ENCODE measurements at regions not wholly inside any gene's neighbourhood (a gene's known extent, or its start where the extent isn't known, plus 50 kb on each side); places are given as distances from the start of the nearest gene placed in this dataset.

DNA sequence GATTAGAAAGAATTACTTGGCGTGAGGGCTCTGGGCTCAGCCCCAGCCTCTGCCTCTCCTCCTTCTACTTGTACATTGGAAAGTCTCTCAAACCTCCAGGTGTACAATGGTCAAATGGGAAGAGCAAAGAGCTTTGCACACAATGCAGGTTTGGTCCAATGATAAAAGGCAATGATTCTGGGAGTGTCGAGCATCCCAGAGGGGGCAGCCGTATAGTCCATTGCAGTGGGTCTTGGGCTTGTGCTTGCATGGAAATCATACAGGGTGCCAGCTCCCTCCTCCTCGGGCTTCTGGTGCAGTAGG, 98.0 kb upstream of the NCK2 start:
- no peak for TF ChIP-seq EZH2phosphoT487 (IDR thresholded peaks at IDR 0.05; ENCODE audit: borderline replicate concordance)
- TF ChIP-seq, protein P1, sequence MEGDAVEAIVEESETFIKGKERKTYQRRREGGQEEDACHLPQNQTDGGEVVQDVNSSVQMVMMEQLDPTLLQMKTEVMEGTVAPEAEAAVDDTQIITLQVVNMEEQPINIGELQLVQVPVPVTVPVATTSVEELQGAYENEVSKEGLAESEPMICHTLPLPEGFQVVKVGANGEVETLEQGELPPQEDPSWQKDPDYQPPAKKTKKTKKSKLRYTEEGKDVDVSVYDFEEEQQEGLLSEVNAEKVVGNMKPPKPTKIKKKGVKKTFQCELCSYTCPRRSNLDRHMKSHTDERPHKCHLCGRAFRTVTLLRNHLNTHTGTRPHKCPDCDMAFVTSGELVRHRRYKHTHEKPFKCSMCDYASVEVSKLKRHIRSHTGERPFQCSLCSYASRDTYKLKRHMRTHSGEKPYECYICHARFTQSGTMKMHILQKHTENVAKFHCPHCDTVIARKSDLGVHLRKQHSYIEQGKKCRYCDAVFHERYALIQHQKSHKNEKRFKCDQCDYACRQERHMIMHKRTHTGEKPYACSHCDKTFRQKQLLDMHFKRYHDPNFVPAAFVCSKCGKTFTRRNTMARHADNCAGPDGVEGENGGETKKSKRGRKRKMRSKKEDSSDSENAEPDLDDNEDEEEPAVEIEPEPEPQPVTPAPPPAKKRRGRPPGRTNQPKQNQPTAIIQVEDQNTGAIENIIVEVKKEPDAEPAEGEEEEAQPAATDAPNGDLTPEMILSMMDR (conservative IDR thresholded peaks at IDR 0.05; ENCODE audit: low read length), result no peak
